GM21576 (cell line): ENCODE measurements at regions not wholly inside any gene's neighbourhood (a gene's known extent, or its start where the extent isn't known, plus 50 kb on each side); places are given as distances from the start of the nearest gene placed in this dataset.

Source experiments
- ATAC-seq: cut with Tn5 transposase; IDR thresholded peaks from one replicate; pipeline ENCODE4 v1.9.1; 2021; ENCODE audit warnings: mild to moderate bottlenecking, moderate library complexity; ENCODE audit not compliant: unreplicated experiment

DNA sequence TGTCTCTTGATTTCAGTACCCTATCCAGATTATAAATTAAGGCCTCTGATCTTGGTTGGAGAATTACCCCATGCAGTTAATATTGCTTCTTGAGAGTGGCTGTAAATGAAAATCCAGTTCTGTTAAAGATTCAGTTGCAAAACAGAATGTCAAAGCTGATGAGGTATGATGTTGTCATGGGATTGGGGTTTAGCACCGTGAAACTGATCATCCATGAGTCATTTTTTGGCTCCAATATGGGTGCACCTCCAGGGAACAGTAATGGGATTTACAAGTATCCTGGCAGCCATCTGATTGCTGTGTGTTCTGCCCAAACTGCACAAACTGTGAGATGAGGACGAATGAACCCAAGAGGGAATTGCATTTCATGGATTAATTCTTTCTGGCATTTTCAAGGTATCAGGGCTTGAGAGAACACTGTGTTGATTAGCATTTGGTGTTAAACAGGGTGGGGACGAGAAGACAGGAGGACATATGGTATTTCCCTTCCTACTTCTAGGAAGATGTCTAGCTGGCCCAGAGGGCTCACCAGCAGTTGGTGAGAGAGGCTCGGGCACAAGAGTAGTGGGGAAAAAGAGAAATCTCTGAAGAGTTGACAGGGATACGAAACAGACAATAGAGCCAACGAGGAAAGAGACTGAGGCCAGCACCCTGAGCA lies 214.7 kb downstream of the GAS1 start:
- no peak for ATAC-seq

DNA sequence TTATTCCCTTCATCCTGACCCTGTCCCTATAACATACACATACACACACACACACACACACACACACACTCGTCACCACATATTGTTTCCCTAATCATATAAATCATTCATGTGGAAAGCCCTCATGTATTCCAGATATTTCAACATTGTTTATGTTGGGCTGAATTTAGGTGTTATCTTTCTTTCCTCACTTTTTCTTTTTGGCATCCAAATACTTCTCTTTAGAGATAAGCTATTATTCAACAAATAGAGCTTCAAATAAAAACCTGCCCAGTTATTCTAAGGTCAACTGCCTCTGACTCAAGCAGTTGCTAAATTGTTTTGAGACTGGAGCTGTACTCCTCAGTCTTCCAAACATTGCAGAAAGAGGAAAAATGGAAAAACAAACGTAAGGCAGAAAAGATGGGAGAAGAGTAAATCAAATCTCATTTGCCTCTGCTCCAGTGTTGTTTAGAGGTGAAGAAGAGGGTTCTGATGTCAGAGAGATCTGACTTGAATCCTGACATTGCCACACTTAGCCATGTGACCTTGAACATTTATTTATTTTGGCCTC lies 215.7 kb downstream of the GAS1 start:
- ATAC-seq: no peak

- no peak for ATAC-seq
Measured at GRCh38 chr9:86730163-86730928, 217.0 kb downstream of the GAS1 start.

DNA sequence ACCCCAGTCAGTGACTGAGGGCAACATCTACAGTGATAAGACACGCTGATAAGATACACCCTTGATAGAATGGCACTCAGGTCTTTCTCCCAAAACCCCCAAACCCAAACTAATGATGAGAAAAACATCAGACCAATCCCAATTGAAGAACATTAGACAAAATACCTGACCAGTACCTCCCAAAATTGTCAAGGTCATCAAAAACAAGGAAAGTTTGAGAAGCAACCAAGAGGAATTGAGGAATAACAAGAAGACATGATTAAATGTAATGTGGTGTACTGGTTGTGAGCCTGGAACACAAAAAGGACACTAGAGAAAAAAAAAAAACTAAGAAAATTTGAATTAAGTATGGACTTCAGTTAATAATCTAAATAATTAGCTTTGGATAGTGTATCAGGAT lies 222.8 kb downstream of the GAS1 start:
- ATAC-seq: no peak

DNA sequence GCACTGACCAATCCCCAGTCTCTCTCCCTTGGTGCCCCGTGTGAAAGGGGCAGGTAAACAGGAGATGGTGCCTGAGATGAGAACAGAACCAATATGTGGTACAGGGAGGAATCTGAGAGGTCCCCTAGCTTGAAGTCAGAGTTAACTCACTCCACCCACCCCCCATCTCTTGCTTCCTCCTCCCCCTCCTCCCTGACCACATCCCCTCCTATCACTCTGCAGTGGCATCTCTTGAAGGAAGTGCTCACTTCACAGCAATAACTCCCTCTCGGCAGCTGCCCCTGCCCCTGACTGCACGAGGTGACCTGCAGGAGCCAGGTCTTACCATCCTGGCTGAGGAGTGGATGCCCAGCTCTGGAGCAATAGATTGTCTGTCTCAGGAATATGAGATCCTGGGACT lies 224.0 kb downstream of the GAS1 start:
- no peak for ATAC-seq

GRCh38 chr9:86722706-86723075 lies 224.6 kb downstream of the GAS1 start:
- no peak for ATAC-seq

- no peak for ATAC-seq
Measured at GRCh38 chr9:86721843-86722705, 225.2 kb downstream of the GAS1 start.

- ATAC-seq: no peak
Measured at GRCh38 chr9:86721226-86721781, 226.0 kb downstream of the GAS1 start.

DNA sequence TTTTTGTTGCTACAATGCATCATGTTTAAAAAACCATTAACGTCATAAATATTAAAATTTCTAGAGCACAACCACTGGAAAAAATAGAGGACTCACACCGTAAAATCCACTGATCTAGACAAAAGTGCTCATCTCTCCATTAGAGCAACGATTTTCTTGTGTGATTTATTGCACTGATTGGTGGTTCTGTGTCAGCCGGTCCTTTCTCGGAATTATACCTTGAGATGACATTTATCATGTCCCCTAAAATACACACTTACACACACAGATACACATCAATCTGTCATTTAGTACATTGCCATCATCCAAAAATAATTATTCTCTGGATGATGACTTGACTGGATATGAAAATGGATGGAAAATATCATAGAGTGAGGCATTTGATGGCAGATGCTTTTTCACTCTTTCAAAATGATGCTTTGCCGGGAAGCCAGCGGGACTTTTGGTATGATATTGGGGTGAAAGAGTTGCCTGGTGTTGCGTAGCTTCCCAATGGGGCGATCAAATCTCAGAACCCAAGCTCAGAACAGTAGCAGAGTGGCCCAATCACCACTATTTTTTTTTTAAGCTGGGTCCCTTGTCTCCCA lies 226.6 kb downstream of the GAS1 start:
- no peak for ATAC-seq

- no peak for ATAC-seq
Measured at GRCh38 chr9:86718388-86719049, 228.8 kb downstream of the GAS1 start.

DNA sequence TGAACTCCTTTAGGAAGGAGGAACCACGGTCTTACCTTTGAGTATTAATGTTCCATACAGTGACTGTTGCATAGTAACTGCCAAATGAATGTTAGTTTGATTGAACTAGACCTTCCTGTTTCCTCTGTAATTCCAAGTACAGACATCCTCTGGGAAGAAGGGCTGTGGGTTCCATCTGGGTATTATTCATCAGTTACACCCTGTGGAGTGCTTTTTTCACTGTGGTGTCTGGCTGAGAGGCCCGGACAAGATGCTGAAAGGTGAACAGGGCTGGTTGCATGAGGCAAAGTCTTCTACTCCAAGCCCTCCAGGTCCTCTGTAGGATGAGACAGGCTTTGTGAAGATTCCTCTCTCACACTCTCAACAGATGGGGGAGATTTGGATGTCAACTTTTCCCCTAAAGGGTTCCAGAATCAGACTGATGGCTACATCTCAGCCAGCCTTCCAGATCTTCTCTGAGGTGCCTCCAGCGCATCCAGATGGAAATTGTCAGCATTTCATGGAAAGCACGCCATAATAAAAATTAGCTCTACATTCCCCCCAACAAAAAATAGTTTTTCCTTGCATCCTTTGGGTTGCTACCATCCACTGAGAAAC lies 230.9 kb downstream of the GAS1 start:
- ATAC-seq: no peak

GRCh38 chr9:86714999-86715398 lies 232.3 kb downstream of the GAS1 start:
- ATAC-seq: no peak

DNA sequence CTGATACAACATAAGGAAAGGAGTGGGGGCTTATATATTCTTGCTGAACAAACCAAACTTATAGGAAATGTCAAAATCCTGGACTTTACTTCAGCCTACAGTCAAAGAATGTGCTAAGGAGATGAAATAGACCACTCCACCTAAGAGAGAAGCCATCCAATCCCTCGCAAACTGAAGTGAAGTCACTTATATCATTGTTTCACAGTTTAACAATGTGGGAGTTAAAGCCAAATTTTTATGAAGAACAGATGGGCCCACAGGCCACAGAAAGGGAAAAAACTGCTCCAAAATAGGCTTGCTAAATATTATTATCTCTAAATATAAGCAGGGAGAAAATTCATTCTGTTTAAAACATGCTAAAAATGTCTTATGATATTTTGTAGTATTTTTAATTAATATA lies 233.3 kb downstream of the GAS1 start:
- no peak for ATAC-seq

- no peak for ATAC-seq
Measured at GRCh38 chr9:86713470-86713869, 233.8 kb downstream of the GAS1 start.

GRCh38 chr9:86708918-86709835 lies 238.1 kb downstream of the GAS1 start:
- no peak for ATAC-seq

GRCh38 chr9:86707932-86708510 lies 239.3 kb downstream of the GAS1 start:
- ATAC-seq: no peak

DNA sequence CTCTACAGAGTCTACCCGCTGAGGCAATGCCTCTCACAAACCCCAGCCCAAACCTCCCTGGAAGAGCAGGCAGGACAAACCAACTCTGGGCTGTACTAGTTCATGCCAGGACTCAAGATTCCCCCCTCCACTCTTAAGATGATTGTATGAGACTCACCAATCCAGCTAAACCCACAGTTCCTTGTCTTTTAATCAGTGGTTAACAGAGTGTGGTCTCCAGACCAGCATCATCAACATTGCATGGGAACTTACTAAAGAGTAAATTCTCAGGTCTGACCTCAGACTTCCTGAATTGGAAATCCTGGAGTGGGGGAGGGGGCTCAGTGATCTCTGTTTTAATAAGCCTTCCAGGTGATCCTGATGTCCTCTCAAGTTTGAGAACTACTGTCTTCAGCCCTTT lies 240.9 kb downstream of the GAS1 start:
- ATAC-seq: no peak

DNA sequence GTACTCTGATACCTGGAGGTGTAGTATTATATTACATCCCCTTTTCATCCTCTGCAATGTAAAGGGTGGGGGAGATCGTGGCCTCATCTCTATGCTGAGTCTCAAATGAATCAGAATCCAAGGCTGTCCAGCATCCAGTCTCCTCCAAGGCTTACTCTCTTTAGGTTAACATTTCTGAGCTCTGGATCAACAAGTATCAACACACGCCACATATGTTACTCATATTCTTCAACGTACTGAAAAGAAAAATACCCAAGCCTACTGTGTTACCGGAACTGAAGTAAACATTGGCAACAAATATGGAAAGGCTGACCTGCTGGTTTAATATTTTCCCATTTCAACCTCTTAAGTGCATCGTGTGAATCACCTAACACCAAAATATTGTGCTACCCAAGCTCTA lies 241.8 kb downstream of the GAS1 start:
- no peak for ATAC-seq
